ENCODE measurements at regions not wholly inside any gene's neighbourhood (a gene's known extent, or its start where the extent isn't known, plus 50 kb on each side); places are given as distances from the start of the nearest gene placed in this dataset.

GRCh38 chr9:95746408-95747180, 128.9 kb upstream of the ERCC6L2 start (continued):
- TF ChIP-seq FOXA1 (IDR thresholded peaks at IDR 0.05) (no peak), FOXA1 (CRISPR knock-in tag; IDR thresholded peaks at IDR 0.05) (peak; percentile 72), HNF4G (IDR thresholded peaks at IDR 0.05; ENCODE audit: borderline replicate concordance, low read depth, low read length) (peak; percentile 35; the same call in 1 of the 2 replicates), HNF4G (CRISPR knock-in tag; IDR thresholded peaks at IDR 0.05; ENCODE audit: borderline replicate concordance, low read depth) (no peak), TFAP4 (IDR thresholded peaks at IDR 0.05; ENCODE audit: borderline replicate concordance, low read depth) (peak; percentile 11; the same call in 1 of the 2 replicates)

GRCh38 chr9:95742821-95743220, 132.7 kb upstream of the ERCC6L2 start:
- POLR2A ChIA-PET: no interaction called here

More at GRCh38 chr9:95742821-95743220, 132.7 kb upstream of the ERCC6L2 start:
- FAIRE-seq: no peak
- intact Hi-C loops (cut with micrococcal nuclease; ENCODE audit: unreplicated experiment) (loop anchor here (10.0 kb wide), 1 partner anchor 132 kb away; the partner anchor contains the start of gene ERCC6L2), in situ Hi-C loops (cut with HindIII; ENCODE audit: extremely low pct_ligation_motif_present, low pct_unique_long_range_greater_than_20kb) (no loop called here)
- CTCF ChIA-PET (ENCODE audit: low intra/inter-chr PET ratio, low total read pairs): no interaction called here
- H3K27ac ChIP-seq (ENCODE audit: extremely low read length, insufficient read depth, low read length): no peak overlapping the region
- DNase-seq (ENCODE audit: low spot score): no peak
- no peak overlapping the region for H3K9ac ChIP-seq (ENCODE audit: insufficient read depth, low read depth, low read length)
- no peaks in the 10 kb centered on the region for H3K36me3 ChIP-seq (replicated peaks in 1 of 2; ENCODE audit: control insufficient read depth in 1 of 2, insufficient read depth in 2 of 2, low read length in 2 of 2)
- no peaks in the 10 kb centered on the region for H3K9me3 ChIP-seq (ENCODE audit: low read length)
- no peak overlapping the region for H3K4me3 ChIP-seq (replicated peaks in 1 of 3; ENCODE audit: insufficient read depth in 1 of 3, low read depth in 2 of 3, low read length in 3 of 3)
- H4K20me1 ChIP-seq (ENCODE audit: insufficient read depth, low read length): no peaks in the 10 kb centered on the region
- no TSS peak for BruUV-seq (replicated peaks)
- WGBS (ENCODE audit: low lambda C conversion rate): 23% methylated on average over 6 of the region's 6 CpGs
- peaks cover 43% of the 10 kb centered on the region for H3K4me1 ChIP-seq (ENCODE audit: insufficient read depth, low read length)
- no peak overlapping the region for H3K4me2 ChIP-seq (ENCODE audit: low read depth, low read length)
- H3K79me2 ChIP-seq (ENCODE audit: insufficient read depth, low read length): no peaks in the 10 kb centered on the region
- H2AFZ ChIP-seq (ENCODE audit: low read length): no peak overlapping the region
- no peaks in the 10 kb centered on the region; a peak in 1 of 5 replicates for H3K27me3 ChIP-seq (ENCODE audit: control insufficient read depth in 1 of 2, insufficient read depth in 2 of 2, low read length in 2 of 2)
- no peak for ATAC-seq
- TF ChIP-seq NFE2L1 (CRISPR knock-in tag; IDR thresholded peaks at IDR 0.05; ENCODE audit: borderline replicate concordance) (no peak), ZNF12 (CRISPR knock-in tag; IDR thresholded peaks at IDR 0.05) (no peak), ZKSCAN8 (CRISPR knock-in tag; IDR thresholded peaks at IDR 0.05; ENCODE audit: borderline replicate concordance) (no peak), FOXA1 (IDR thresholded peaks at IDR 0.05) (no peak), FOXA1 (CRISPR knock-in tag; IDR thresholded peaks at IDR 0.05) (no peak), HOXA5 (CRISPR knock-in tag; IDR thresholded peaks at IDR 0.05) (no peak), NFRKB (IDR thresholded peaks at IDR 0.05) (no peak), FLYWCH1 (CRISPR knock-in tag; IDR thresholded peaks at IDR 0.05) (no peak), ZNF484 (CRISPR knock-in tag; IDR thresholded peaks at IDR 0.05; ENCODE audit: borderline replicate concordance, low read depth) (no peak)

Data from HepG2 (cell line).